ENCODE measurements at regions not wholly inside any gene's neighbourhood (a gene's known extent, or its start where the extent isn't known, plus 50 kb on each side); places are given as distances from the start of the nearest gene placed in this dataset.

DNA sequence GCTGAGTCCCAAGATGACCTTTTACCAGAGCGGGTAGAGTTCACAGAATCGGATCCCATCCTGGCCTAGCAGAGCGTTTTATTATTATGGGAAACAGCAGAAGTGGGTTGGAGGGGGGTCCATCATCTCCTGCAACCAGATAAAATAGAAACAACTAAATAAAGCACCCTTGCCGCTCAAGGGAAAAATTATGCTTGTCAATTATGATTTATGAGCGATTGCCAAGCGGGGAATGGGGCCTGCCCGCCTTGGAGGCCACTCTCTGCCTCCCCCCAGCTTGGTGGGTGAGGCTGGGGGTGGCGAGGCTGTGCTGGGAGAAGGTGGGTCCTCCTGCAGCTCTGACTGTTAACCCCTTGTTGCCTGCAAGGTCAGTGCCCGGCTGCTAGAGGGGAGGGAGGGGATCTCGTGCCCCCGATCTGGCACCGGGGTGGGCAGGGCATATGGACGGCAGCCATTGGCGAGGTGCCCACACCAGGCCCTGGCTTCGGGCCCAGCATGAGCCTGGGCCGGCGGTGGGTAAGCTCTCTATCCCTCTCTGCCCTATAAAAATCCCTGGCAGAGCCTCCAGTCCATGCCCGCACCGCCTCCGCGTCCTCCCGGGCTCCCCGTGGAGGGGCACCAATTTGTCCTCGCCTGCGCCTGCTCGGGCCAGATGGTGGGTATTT is 129.1 kb downstream of the URI1 start:
- Histone ChIP-seq H3K9me3 (no peaks in the 10 kb centered on the region), H3K36me3 (no peaks in the 10 kb centered on the region), H3K4me3 (no peak overlapping the region), H3K27me3 (no peaks in the 10 kb centered on the region), H3K9ac (ENCODE audit: low read depth in 2 of 2, low read length in 2 of 2) (no peak overlapping the region), H3K4me1 (no peaks in the 10 kb centered on the region), H3K27ac (no peak overlapping the region)
- intact Hi-C loops (cut with DNase I), result no loop called here
- DNase-seq, result no peak
- TF ChIP-seq, protein P1, sequence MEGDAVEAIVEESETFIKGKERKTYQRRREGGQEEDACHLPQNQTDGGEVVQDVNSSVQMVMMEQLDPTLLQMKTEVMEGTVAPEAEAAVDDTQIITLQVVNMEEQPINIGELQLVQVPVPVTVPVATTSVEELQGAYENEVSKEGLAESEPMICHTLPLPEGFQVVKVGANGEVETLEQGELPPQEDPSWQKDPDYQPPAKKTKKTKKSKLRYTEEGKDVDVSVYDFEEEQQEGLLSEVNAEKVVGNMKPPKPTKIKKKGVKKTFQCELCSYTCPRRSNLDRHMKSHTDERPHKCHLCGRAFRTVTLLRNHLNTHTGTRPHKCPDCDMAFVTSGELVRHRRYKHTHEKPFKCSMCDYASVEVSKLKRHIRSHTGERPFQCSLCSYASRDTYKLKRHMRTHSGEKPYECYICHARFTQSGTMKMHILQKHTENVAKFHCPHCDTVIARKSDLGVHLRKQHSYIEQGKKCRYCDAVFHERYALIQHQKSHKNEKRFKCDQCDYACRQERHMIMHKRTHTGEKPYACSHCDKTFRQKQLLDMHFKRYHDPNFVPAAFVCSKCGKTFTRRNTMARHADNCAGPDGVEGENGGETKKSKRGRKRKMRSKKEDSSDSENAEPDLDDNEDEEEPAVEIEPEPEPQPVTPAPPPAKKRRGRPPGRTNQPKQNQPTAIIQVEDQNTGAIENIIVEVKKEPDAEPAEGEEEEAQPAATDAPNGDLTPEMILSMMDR (IDR thresholded peaks at IDR 0.05), result no peak

DNA sequence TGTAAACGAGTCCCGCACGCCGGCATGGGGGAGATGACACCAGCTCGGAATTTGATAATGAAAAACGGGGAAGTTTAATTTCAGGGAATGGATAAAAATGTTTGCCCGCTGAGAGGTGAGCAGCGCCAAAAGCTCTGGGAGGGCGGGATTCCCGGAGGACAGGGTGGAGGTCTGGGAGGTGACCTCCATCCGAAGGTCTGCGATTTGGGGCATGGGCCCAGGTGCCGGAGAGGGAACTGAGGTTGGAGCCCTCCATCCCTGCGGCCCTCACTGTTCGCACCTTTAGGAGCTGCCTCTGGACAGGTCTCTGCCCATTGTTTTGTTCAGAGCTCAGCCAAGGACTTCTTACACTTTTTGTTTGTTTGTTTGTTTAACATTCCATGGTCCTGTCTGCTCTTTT is 129.8 kb downstream of the URI1 start:
- DNase-seq, result no peak
- no peaks in the 10 kb centered on the region for H3K36me3 ChIP-seq

DNA sequence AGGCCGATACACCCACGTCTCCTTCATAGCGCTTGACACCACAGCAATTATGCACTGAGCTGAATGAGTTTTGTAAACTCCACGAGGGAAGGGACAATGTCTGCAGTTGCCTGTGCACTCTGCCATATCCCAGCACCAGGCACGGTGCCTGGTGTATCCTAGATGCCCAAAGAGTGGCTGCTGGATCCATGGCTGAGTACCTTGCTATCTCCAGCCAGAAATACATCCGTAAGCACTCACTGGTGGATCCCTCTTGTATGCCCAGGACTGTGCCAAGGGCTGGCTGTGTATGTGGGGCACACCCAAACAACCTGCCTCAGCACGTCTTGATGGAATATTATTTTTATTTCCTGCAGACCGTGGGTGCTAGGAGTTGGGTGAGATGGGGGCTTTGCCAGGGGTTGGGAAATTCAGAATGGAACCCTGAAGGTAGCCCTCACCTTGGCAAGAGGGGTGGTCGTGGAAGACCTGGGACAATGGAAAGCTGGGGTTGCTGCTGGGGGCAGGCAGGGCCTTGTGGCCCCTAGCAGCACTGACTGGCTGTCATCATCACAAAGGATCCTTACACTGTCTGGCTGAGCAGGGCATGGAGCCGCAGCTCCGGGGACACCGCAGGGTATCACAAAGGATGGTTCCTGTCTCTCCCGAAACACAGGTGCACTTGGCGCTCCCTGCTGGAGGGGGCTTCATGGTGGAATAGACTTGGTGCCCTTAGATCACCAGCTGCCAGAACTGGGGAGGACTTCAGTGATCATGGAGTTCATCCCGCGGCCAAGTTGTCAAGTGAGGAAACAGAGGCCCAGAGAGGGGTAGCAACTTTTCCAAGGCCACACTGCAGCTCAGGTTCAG is 131.3 kb downstream of the URI1 start:
- H3K9me3 ChIP-seq, result no peaks in the 10 kb centered on the region
- DNase-seq, result no peak
- TF ChIP-seq, protein P1 (IDR thresholded peaks at IDR 0.05), result no peak
- intact Hi-C loops (cut with DNase I), result no loop called here
- no peak overlapping the region for H3K27ac ChIP-seq
- H3K36me3 ChIP-seq, result no peaks in the 10 kb centered on the region
- H3K27me3 ChIP-seq, result no peaks in the 10 kb centered on the region
- H3K9ac ChIP-seq (ENCODE audit: low read depth in 2 of 2, low read length in 2 of 2), result no peak overlapping the region
- no peaks in the 10 kb centered on the region for H3K4me1 ChIP-seq
- no peak overlapping the region for H3K4me3 ChIP-seq

More for the DNA sequence above, 129.8 kb downstream of the URI1 start:
- Histone ChIP-seq H3K9me3 (no peaks in the 10 kb centered on the region), H3K9ac (ENCODE audit: low read depth in 2 of 2, low read length in 2 of 2) (no peak overlapping the region), H3K4me3 (no peak overlapping the region), H3K27me3 (no peaks in the 10 kb centered on the region), H3K27ac (no peak overlapping the region), H3K4me1 (no peaks in the 10 kb centered on the region)
- intact Hi-C loops (cut with DNase I), result no loop called here
- TF ChIP-seq, protein P1 (IDR thresholded peaks at IDR 0.05), result no peak

DNA sequence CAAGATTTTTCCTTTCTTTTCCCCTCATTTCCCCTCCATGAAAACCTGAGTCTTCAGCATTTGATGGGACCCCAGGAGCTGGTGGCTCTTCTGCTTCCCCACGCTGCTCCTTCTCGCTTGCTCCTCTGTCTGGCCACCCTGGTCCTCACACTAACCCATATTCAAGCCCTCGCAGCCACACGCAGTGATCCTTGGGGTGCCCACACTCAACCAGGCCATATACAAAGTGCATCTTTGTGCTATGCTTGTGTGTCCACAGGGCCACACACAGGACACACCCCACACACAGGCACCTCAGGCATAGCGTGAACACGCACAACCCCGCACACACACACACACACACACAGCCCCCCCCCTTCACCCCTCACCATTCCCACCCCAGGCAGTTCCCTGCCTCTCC is 132.1 kb downstream of the URI1 start:
- no peaks in the 10 kb centered on the region for H3K27me3 ChIP-seq
- H3K27ac ChIP-seq, result no peak overlapping the region
- no peaks in the 10 kb centered on the region for H3K36me3 ChIP-seq
- no peak for DNase-seq
- intact Hi-C loops (cut with DNase I), result no loop called here
- H3K4me1 ChIP-seq, result no peaks in the 10 kb centered on the region
- H3K9ac ChIP-seq (ENCODE audit: low read depth in 2 of 2, low read length in 2 of 2), result no peak overlapping the region
- H3K4me3 ChIP-seq, result no peak overlapping the region
- H3K9me3 ChIP-seq, result no peaks in the 10 kb centered on the region
- TF ChIP-seq, protein P1 (IDR thresholded peaks at IDR 0.05), result no peak

DNA sequence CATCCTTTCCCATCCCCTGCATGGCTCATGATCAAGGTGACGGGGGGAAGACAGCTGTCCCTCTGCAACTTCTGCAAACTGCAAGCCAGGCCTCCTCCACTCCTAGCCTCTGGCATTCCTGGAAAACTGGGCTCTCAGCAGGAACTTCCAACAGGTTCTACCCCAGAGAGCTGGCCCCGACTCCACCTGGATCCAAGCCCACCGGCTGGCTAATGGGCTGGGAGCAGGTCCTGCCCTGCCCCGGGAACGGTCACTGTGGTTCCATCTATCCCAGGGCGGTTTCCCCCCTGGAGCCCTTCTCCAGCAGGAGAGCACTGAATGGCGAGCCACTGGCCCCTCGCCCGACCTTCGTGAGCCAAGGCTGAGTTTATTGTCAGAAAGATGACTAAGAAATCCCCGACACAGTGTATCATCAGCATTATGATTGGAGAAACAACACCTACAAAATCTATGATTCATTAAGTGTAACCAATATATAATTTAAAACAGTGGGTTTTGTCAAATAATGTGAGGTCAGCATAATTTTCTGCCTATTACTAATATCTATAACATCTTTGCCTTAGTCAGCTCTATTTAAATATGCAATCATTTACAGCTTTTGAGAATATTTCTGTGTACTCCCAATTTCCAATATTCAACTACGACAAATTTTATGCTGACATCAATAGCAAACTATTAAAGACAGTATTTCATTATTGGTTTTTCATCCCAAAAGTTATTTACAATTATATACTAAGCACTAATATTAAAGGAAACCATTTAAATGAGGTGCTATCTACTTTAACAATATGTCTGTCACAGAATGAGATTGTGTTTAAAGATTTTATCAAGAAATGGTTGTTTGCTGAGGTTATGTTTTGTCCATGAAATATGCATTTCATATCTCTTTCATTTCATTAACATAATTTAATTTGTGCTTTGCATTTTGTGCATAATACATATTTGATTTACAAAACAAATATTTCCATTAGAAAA is 133.0 kb downstream of the URI1 start:
- TF ChIP-seq, protein P1 (IDR thresholded peaks at IDR 0.05), result no peak
- H3K4me3 ChIP-seq, result no peak overlapping the region
- H3K4me1 ChIP-seq, result no peaks in the 10 kb centered on the region
- intact Hi-C loops (cut with DNase I), result no loop called here
- no peak overlapping the region for H3K9ac ChIP-seq (ENCODE audit: low read depth in 2 of 2, low read length in 2 of 2)
- no peaks in the 10 kb centered on the region for H3K27me3 ChIP-seq
- DNase-seq, result no peak
- no peaks in the 10 kb centered on the region for H3K9me3 ChIP-seq
- no peaks in the 10 kb centered on the region for H3K36me3 ChIP-seq
- H3K27ac ChIP-seq, result no peak overlapping the region
